WTC11 (cell line): ENCODE measurements at regions not wholly inside any gene's neighbourhood (a gene's known extent, or its start where the extent isn't known, plus 50 kb on each side); places are given as distances from the start of the nearest gene placed in this dataset.

Experiments used
- AFF4 ChIP-seq: sonication (generic); formaldehyde crosslinking; IDR thresholded peaks from 2 replicates; pipeline ENCODE4 v1.8.1; 2023; ENCODE audit warnings: mild to moderate bottlenecking, missing genetic modification reagents, borderline replicate concordance
- CREB1 ChIP-seq: sonication (generic); formaldehyde crosslinking; IDR thresholded peaks from 2 replicates; pipeline ENCODE4 v1.8.0; 2023; ENCODE audit warnings: mild to moderate bottlenecking, missing genetic modification reagents
- CTCF ChIP-seq: fragments of 200-600 bp; IDR thresholded peaks from 2 replicates; pipeline ENCODE4 v1.8.0; 2022; ENCODE audit warnings: antibody characterized with exemption
- ESRRA ChIP-seq: sonication (generic); formaldehyde crosslinking; IDR thresholded peaks from 2 replicates; pipeline ENCODE4 v1.8.1; 2022; ENCODE audit warnings: mild to moderate bottlenecking, missing genetic modification reagents, borderline replicate concordance
- FOXJ3 ChIP-seq: sonication (generic); formaldehyde crosslinking; IDR thresholded peaks from 2 replicates; pipeline ENCODE4 v1.9.0; 2021; ENCODE audit warnings: missing genetic modification reagents, mild to moderate bottlenecking, borderline replicate concordance
- MAX ChIP-seq: sonication (generic); formaldehyde crosslinking; IDR thresholded peaks from 2 replicates; pipeline ENCODE4 v1.8.0; 2022; ENCODE audit warnings: mild to moderate bottlenecking, missing genetic modification reagents
- NR3C1 ChIP-seq: sonication (generic); formaldehyde crosslinking; conservative IDR thresholded peaks from 2 replicates; pipeline ENCODE4 v1.8.1; 2023; ENCODE audit warnings: low read depth, mild to moderate bottlenecking, missing genetic modification reagents
- USF2 ChIP-seq: sonication (generic); formaldehyde crosslinking; IDR thresholded peaks from 2 replicates; pipeline ENCODE4 v1.8.1; 2023; ENCODE audit warnings: mild to moderate bottlenecking, missing genetic modification reagents, moderate library complexity
- ZNF232 ChIP-seq: sonication (generic); formaldehyde crosslinking; IDR thresholded peaks from 2 replicates; pipeline ENCODE4 v1.8.0; 2022; ENCODE audit warnings: mild to moderate bottlenecking, missing genetic modification reagents
- ZNF263 ChIP-seq: sonication (generic); formaldehyde crosslinking; IDR thresholded peaks from 2 replicates; pipeline ENCODE4 v1.8.1; 2022; ENCODE audit warnings: low read depth, mild to moderate bottlenecking, moderate library complexity, missing genetic modification reagents

GRCh38 chr2:5507367-5507766 is 184.8 kb upstream of the SOX11 start:
- TF ChIP-seq MAX (CRISPR knock-in tag), result no peak
- TF ChIP-seq CTCF, result no peak
- TF ChIP-seq ZNF263 (CRISPR knock-in tag), result no peak
- no peak for TF ChIP-seq FOXJ3 (CRISPR knock-in tag)
- TF ChIP-seq CREB1, result no peak
- TF ChIP-seq AFF4 (CRISPR knock-in tag), result no peak
- no peak for TF ChIP-seq ZNF232
- no peak for TF ChIP-seq NR3C1
- no peak for TF ChIP-seq USF2
- TF ChIP-seq ESRRA (CRISPR knock-in tag), result no peak
